Sigmoid colon (tissue), 3 donors: ENCODE measurements at regions not wholly inside any gene's neighbourhood (a gene's known extent, or its start where the extent isn't known, plus 50 kb on each side); places are given as distances from the start of the nearest gene placed in this dataset.

Experiments
- POLR2A ChIP-seq, 2 donors: fragments of 450-650 bp; IDR thresholded peaks; one replicate each; pipeline ENCODE4 v1.6.1; 2016; ENCODE audit warnings: antibody characterized with exemption in 2 of 2, mild to moderate bottlenecking in 2 of 2, moderate library complexity in 2 of 2
- TF ChIP-seq, protein P1 (sequence below), 4 experiments: fragments of 450-650 bp in 3 of 4; fragments of 200-600 bp in 1 of 4; IDR thresholded peaks; one replicate each; pipeline ENCODE4 v1.5.1; 2016 to 2019; ENCODE audit warnings: antibody characterized with exemption in 4 of 4, mild to moderate bottlenecking in 3 of 4, moderate library complexity in 2 of 4

DNA sequence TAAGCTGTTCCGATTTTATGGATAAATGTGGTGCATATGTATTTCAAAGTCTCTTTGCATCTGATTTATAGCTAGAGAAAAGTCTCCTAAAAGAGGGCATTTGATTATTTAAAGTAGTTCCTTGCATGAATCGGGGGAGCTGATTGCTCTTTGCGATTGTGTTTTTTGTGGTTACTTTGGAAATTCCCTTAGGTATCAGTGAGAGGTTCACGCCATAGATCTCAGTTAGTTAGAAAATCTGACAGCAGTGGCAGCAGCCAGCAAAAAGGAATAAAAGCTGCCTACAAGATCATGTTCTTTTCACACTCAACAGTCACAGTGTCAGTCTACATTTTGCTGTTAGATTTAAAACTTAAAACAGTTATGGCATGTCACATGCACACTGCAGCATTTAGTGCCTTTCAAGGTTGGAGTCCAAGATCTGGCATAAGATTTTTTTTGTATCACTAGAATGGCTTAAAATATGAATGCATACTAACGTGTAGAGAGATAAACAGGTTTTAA, 436.5 kb upstream of the PCDH20 start:
- TF ChIP-seq, protein P1, sequence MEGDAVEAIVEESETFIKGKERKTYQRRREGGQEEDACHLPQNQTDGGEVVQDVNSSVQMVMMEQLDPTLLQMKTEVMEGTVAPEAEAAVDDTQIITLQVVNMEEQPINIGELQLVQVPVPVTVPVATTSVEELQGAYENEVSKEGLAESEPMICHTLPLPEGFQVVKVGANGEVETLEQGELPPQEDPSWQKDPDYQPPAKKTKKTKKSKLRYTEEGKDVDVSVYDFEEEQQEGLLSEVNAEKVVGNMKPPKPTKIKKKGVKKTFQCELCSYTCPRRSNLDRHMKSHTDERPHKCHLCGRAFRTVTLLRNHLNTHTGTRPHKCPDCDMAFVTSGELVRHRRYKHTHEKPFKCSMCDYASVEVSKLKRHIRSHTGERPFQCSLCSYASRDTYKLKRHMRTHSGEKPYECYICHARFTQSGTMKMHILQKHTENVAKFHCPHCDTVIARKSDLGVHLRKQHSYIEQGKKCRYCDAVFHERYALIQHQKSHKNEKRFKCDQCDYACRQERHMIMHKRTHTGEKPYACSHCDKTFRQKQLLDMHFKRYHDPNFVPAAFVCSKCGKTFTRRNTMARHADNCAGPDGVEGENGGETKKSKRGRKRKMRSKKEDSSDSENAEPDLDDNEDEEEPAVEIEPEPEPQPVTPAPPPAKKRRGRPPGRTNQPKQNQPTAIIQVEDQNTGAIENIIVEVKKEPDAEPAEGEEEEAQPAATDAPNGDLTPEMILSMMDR (IDR thresholded peaks at IDR 0.05), result no peak
- no peak for TF ChIP-seq POLR2A (IDR thresholded peaks at IDR 0.05)
